PC-9 (cell line): ENCODE measurements at regions not wholly inside any gene's neighbourhood (a gene's known extent, or its start where the extent isn't known, plus 50 kb on each side); places are given as distances from the start of the nearest gene placed in this dataset.

Experiments
- BruUV-seq: library from RNA; stranded (reverse); fragments of 400-500 nt; replicated peaks from 2 replicates; lab custom pipeline; 2021; lab: Mats Ljungman, UMichigan
- CTCF ChIA-PET: fragments of 300-600 bp; sonication (Branson Sonifier 250); formaldehyde crosslinking; loops from one replicate; lab custom pipeline; 2022; ENCODE audit warnings: antibody characterized with exemption; lab: Charles Lee
- POLR2A ChIA-PET: fragments of 300-600 bp; sonication (Branson Sonifier 250); formaldehyde crosslinking; loops from one replicate; lab custom pipeline; 2022; ENCODE audit warnings: antibody characterized with exemption; ENCODE audit not compliant: unreplicated experiment; lab: Charles Lee
- DNase-seq, 2 experiments: peaks; one replicate each; pipeline versions ENCODE4 v3.0.0 to v3.0.0-alpha.2; 2015 to 2022; ENCODE audit warnings: mixed read lengths in 1 of 2
- H2AFZ ChIP-seq: fragments of 200-600 bp; sonication (generic); 2 replicates; pipeline ENCODE4 v1.8.1; 2017; ENCODE audit warnings: antibody characterized with exemption
- H3F3A ChIP-seq: fragments of 200-600 bp; sonication (generic); 2 replicates; pipeline ENCODE4 v1.8.1; 2017; ENCODE audit warnings: antibody characterized with exemption, mild to moderate bottlenecking, low read depth; ENCODE audit not compliant: insufficient read depth
- H3K27ac ChIP-seq: fragments of 200-600 bp; sonication (generic); 2 replicates; pipeline ENCODE4 v1.6.1; 2016; ENCODE audit warnings: mixed run types
- H3K27me3 ChIP-seq: fragments of 200-600 bp; sonication (generic); 2 replicates; pipeline ENCODE4 v1.6.1; 2016; ENCODE audit warnings: low read depth, mixed run types; ENCODE audit not compliant: insufficient read depth
- H3K36me3 ChIP-seq: fragments of 200-600 bp; sonication (generic); 2 replicates; pipeline ENCODE4 v1.6.1; 2016; ENCODE audit warnings: low read depth, mixed run types
- H3K4me1 ChIP-seq: fragments of 200-600 bp; sonication (generic); replicated peaks from 2 replicates; pipeline ENCODE4 v1.6.1; 2016; ENCODE audit warnings: mixed run types; ENCODE audit not compliant: insufficient read depth
- H3K4me2 ChIP-seq: fragments of 200-600 bp; sonication (generic); 2 replicates; pipeline ENCODE4 v1.6.1; 2017; ENCODE audit warnings: mixed run types
- H3K4me3 ChIP-seq: fragments of 200-600 bp; sonication (generic); 2 replicates; pipeline ENCODE4 v1.6.1; 2016; ENCODE audit warnings: mixed run types
- H3K79me2 ChIP-seq: fragments of 200-600 bp; sonication (generic); 2 replicates; pipeline ENCODE4 v1.6.1; 2017; ENCODE audit warnings: low read depth, mixed run types
- H3K9me2 ChIP-seq: fragments of 200-600 bp; sonication (generic); 2 replicates; pipeline ENCODE4 v1.8.1; 2017; ENCODE audit warnings: mild to moderate bottlenecking; ENCODE audit not compliant: insufficient read depth
- H3K9me3 ChIP-seq: fragments of 200-600 bp; sonication (generic); 2 replicates; pipeline ENCODE4 v1.8.1; 2016; ENCODE audit warnings: low read depth; ENCODE audit not compliant: insufficient read depth
- H4K20me1 ChIP-seq: fragments of 200-600 bp; sonication (generic); 2 replicates; pipeline ENCODE4 v1.8.1; 2017; ENCODE audit not compliant: insufficient read depth
- CTCF ChIP-seq: fragments of 200-600 bp; sonication (generic); conservative IDR thresholded peaks from 2 replicates; pipeline ENCODE4 v1.6.1; 2017; ENCODE audit warnings: mixed run types, antibody characterized with exemption, mild to moderate bottlenecking, moderate library complexity
- EZH2 ChIP-seq: fragments of 200-600 bp; sonication (generic); IDR thresholded peaks from 2 replicates; pipeline ENCODE4 v1.8.0; 2017; ENCODE audit warnings: antibody characterized with exemption, low read depth
- intact Hi-C: fragments of 100-400 bp; cut with micrococcal nuclease; formaldehyde crosslinking; loops from one replicate; pipeline ENCODE4 v1.10.0; 2022; ENCODE audit not compliant: unreplicated experiment

- Histone ChIP-seq H4K20me1 (no peaks in the 10 kb centered on the region), H3K4me2 (no peak overlapping the region), H3K27ac (no peak overlapping the region), H3F3A (no peaks in the 10 kb centered on the region), H3K4me1 (no peaks in the 10 kb centered on the region), H3K9me3 (no peaks in the 10 kb centered on the region), H2AFZ (no peak overlapping the region), H3K79me2 (no peaks in the 10 kb centered on the region), H3K27me3 (no peaks in the 10 kb centered on the region), H3K36me3 (no peaks in the 10 kb centered on the region), H3K9me2 (no peaks in the 10 kb centered on the region), H3K4me3 (no peak overlapping the region)
- no peak for DNase-seq
- POLR2A ChIA-PET: no interaction called here
- intact Hi-C loops: no loop called here
- CTCF ChIA-PET: no interaction called here
- no TSS peak for BruUV-seq
- TF ChIP-seq EZH2 (no peak), CTCF (no peak)
Observed at GRCh38 chr21:15520811-15521643, 208.8 kb upstream of the USP25 start.

GRCh38 chr21:15521644-15522001 is 208.2 kb upstream of the USP25 start:
- intact Hi-C loops: no loop called here
- Histone ChIP-seq H3K79me2 (no peaks in the 10 kb centered on the region), H3K36me3 (no peaks in the 10 kb centered on the region), H3K4me2 (no peak overlapping the region), H3K27me3 (no peaks in the 10 kb centered on the region), H3K4me3 (no peak overlapping the region), H4K20me1 (no peaks in the 10 kb centered on the region), H3K9me2 (no peaks in the 10 kb centered on the region), H3K27ac (no peak overlapping the region), H2AFZ (no peak overlapping the region), H3F3A (no peaks in the 10 kb centered on the region), H3K4me1 (no peaks in the 10 kb centered on the region), H3K9me3 (no peaks in the 10 kb centered on the region)
- ChIA-PET CTCF (no interaction called here), POLR2A (no interaction called here)
- TF ChIP-seq EZH2: no peak
- no peak for TF ChIP-seq CTCF
- no TSS peak for BruUV-seq
- DNase-seq: no peak

GRCh38 chr21:15522148-15522547 is 207.6 kb upstream of the USP25 start:
- ChIA-PET POLR2A (no interaction called here), CTCF (no interaction called here)
- no peaks in the 10 kb centered on the region for H3K9me2 ChIP-seq
- no peak for DNase-seq
- no peaks in the 10 kb centered on the region for H3K36me3 ChIP-seq
- H4K20me1 ChIP-seq: no peaks in the 10 kb centered on the region
- BruUV-seq: no TSS peak
- H3K9me3 ChIP-seq: no peaks in the 10 kb centered on the region
- H3K4me2 ChIP-seq: no peak overlapping the region
- H3K27me3 ChIP-seq: no peaks in the 10 kb centered on the region
- H2AFZ ChIP-seq: no peak overlapping the region
- no peaks in the 10 kb centered on the region for H3F3A ChIP-seq
- H3K27ac ChIP-seq: no peak overlapping the region
- no peak for TF ChIP-seq EZH2
- no peak for TF ChIP-seq CTCF
- H3K79me2 ChIP-seq: no peaks in the 10 kb centered on the region
- no peaks in the 10 kb centered on the region for H3K4me1 ChIP-seq
- no peak overlapping the region for H3K4me3 ChIP-seq
- intact Hi-C loops: no loop called here
